DND-41 (cell line): ENCODE measurements at regions not wholly inside any gene's neighbourhood (a gene's known extent, or its start where the extent isn't known, plus 50 kb on each side); places are given as distances from the start of the nearest gene placed in this dataset.

Experiments used
- EZH2 ChIP-seq: IDR thresholded peaks from 3 replicates; pipeline ENCODE4 v1.6.1; 2012; ENCODE audit warnings: borderline replicate concordance, low read depth, mild to moderate bottlenecking, moderate library complexity, low read length, inconsistent platforms; ENCODE audit not compliant: severe bottlenecking
- TF ChIP-seq, protein P1 (sequence below): IDR thresholded peaks from 2 replicates; pipeline ENCODE4 v1.5.1; 2012; ENCODE audit warnings: borderline replicate concordance, low read length, moderate library complexity, mild to moderate bottlenecking; ENCODE audit not compliant: poor library complexity, severe bottlenecking; ENCODE audit errors: extremely low read depth

DNA sequence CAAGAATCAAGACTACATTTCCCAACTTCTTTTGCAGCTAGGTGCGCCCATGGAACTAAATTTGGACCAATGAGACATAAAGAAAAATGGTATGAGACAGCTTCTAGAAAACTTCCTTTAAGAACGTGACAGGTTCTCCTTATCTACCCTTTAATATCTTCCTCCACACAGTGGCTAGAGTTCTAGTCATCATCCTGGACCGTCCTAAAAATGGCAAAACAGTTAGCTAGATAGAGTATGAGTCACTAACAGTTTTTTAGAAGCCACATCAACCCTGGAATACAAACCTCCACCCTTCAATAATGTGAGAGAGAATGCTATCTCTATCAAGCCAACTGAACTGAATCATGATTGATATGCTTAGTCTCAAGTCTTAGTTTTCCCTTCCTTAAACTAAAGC lies 267.9 kb upstream of the SLC7A11 start:
- no peak for TF ChIP-seq EZH2
- TF ChIP-seq, protein P1, sequence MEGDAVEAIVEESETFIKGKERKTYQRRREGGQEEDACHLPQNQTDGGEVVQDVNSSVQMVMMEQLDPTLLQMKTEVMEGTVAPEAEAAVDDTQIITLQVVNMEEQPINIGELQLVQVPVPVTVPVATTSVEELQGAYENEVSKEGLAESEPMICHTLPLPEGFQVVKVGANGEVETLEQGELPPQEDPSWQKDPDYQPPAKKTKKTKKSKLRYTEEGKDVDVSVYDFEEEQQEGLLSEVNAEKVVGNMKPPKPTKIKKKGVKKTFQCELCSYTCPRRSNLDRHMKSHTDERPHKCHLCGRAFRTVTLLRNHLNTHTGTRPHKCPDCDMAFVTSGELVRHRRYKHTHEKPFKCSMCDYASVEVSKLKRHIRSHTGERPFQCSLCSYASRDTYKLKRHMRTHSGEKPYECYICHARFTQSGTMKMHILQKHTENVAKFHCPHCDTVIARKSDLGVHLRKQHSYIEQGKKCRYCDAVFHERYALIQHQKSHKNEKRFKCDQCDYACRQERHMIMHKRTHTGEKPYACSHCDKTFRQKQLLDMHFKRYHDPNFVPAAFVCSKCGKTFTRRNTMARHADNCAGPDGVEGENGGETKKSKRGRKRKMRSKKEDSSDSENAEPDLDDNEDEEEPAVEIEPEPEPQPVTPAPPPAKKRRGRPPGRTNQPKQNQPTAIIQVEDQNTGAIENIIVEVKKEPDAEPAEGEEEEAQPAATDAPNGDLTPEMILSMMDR, result no peak
